Ishikawa (cell line): ENCODE measurements at regions not wholly inside any gene's neighbourhood (a gene's known extent, or its start where the extent isn't known, plus 50 kb on each side); places are given as distances from the start of the nearest gene placed in this dataset.

Experiments used
- CEBPB ChIP-seq: IDR thresholded peaks from 2 replicates; pipeline ENCODE4 v1.6.1; 2012
- CREB1 ChIP-seq: IDR thresholded peaks from 2 replicates; pipeline ENCODE4 v1.6.1; 2012; ENCODE audit warnings: low read depth
- EP300 ChIP-seq: IDR thresholded peaks from 2 replicates; pipeline ENCODE4 v1.6.1; 2012; ENCODE audit warnings: borderline replicate concordance
- FOXM1 ChIP-seq: IDR thresholded peaks from 2 replicates; pipeline ENCODE4 v1.6.1; 2012; ENCODE audit warnings: low read depth, borderline replicate concordance
- MAX ChIP-seq: IDR thresholded peaks from 2 replicates; pipeline ENCODE4 v1.6.1; 2012
- RAD21 ChIP-seq: IDR thresholded peaks from 2 replicates; pipeline ENCODE4 v1.6.1; 2012; ENCODE audit warnings: low read depth
- TAF1 ChIP-seq: IDR thresholded peaks from 2 replicates; pipeline ENCODE4 v1.6.1; 2012; ENCODE audit warnings: low read depth, mild to moderate bottlenecking
- TEAD4 ChIP-seq: IDR thresholded peaks from 2 replicates; pipeline ENCODE4 v1.6.1; 2012
- USF1 ChIP-seq: IDR thresholded peaks from 2 replicates; pipeline ENCODE4 v1.6.1; 2012
- YY1 ChIP-seq: IDR thresholded peaks from 2 replicates; pipeline ENCODE4 v1.6.1; 2012; ENCODE audit warnings: low read depth

GRCh38 chr1:222107975-222108374, 366.1 kb upstream of the DUSP10 start:
- TF ChIP-seq TEAD4, result no peak
- no peak for TF ChIP-seq RAD21
- TF ChIP-seq YY1, result no peak
- TF ChIP-seq EP300, result no peak
- TF ChIP-seq TAF1, result no peak
- TF ChIP-seq USF1, result no peak
- TF ChIP-seq CEBPB, result no peak
- TF ChIP-seq FOXM1, result no peak
- no peak for TF ChIP-seq CREB1
- TF ChIP-seq MAX, result no peak
